Activated naive CD4-positive, alpha-beta T cell treated with anti-CD3 and anti-CD28 coated beads, Interleukin-2, amount 50 U/mL, for 24 hours (primary cell): ENCODE measurements at regions not wholly inside any gene's neighbourhood (a gene's known extent, or its start where the extent isn't known, plus 50 kb on each side); places are given as distances from the start of the nearest gene placed in this dataset.
"Not testable (repeated sequence)": the region's sequence is repeated elsewhere in the genome, so short reads cannot be mapped to it uniquely, and the experiment has no call there.

Source experiments
- H3K27ac Mint-ChIP-seq: one replicate; pipeline ENCODE4 v1.8.0; 2021; ENCODE audit warnings: mild to moderate bottlenecking, mixed read lengths
- H3K27me3 Mint-ChIP-seq: one replicate; pipeline ENCODE4 v1.8.0; 2021; ENCODE audit warnings: mixed read lengths
- H3K36me3 Mint-ChIP-seq: one replicate; pipeline ENCODE4 v1.8.0; 2021; ENCODE audit warnings: mixed read lengths
- H3K4me1 Mint-ChIP-seq: one replicate; pipeline ENCODE4 v1.8.0; 2021; ENCODE audit warnings: mixed read lengths
- H3K4me3 Mint-ChIP-seq: one replicate; pipeline ENCODE4 v1.8.0; 2021; ENCODE audit warnings: mild to moderate bottlenecking, mixed read lengths
- H3K9me3 Mint-ChIP-seq: one replicate; pipeline ENCODE4 v1.8.0; 2021; ENCODE audit warnings: mixed read lengths

DNA sequence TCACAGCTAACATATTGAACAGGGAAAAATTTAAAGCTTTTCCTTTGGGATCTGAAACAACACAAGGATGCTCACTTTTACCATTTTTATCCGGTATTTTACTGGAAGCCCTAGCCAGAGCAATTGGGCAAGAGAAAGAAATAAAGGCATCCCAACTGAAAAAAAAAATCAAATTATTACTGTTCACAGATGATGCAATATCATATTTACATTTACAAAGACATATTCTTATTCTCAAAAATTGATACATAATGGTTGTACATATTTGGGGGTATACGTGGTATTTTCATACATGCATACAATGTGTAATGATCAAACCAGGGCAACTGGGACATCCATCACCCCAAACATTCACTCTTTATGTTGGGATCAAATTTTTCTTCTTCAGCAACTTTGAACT lies 337.0 kb upstream of the SLC7A11 start:
- H3K4me1 Mint-ChIP-seq = no peaks in the 10 kb centered on the region
- H3K4me3 Mint-ChIP-seq = no peak overlapping the region
- no peak overlapping the region for H3K27ac Mint-ChIP-seq
- H3K9me3 Mint-ChIP-seq = peaks cover 13% of the 10 kb centered on the region
- no peaks in the 10 kb centered on the region for H3K27me3 Mint-ChIP-seq
- H3K36me3 Mint-ChIP-seq = no peaks in the 10 kb centered on the region

DNA sequence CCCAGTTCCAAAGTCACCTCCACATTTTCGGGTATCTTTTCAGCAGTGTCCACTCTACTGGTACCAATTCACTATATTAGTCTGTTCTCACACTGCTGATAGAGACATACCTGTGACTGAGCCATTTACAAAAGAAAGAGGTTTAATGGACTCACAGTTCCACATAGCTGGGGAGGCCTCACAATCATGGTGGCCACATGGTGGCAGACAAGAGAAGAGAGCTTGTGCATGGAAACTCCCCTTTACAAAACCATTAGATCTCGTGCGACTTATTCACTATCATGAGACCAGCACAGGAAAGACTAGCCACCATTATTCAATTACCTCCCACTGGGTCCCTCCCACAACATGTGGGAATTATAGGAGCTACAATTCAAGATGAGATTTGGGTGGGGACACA lies 335.7 kb upstream of the SLC7A11 start:
- H3K4me3 Mint-ChIP-seq, H3K4me1 Mint-ChIP-seq, H3K36me3 Mint-ChIP-seq, H3K27me3 Mint-ChIP-seq: not testable (repeated sequence)
- H3K9me3 Mint-ChIP-seq = peaks cover 13% of the 10 kb centered on the region
- H3K27ac Mint-ChIP-seq = peak overlapping the region; percentile 15

DNA sequence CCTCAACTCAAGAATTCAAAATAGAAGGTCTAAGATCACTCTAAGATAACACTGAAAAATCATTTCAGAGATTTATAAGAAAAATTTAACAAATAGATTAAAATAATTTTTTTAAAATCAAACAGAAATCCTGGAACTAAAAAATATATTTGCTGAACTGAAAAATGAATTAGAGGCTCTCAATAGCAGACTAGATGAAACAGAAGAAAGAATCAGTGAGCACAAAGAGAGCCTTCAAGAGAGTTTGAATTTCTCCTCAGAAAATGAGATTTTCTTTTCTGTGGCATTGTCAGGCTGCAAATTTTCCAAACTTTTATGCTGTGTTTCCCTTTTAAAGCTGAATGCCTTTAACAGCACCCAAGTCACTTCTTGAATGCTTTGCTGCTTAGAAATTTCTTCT lies 335.0 kb upstream of the SLC7A11 start:
- Mint-ChIP-seq H3K9me3 (peaks cover 13% of the 10 kb centered on the region), H3K36me3 (no peaks in the 10 kb centered on the region), H3K4me3 (no peak overlapping the region), H3K27ac (no peak overlapping the region), H3K4me1 (no peaks in the 10 kb centered on the region), H3K27me3 (no peaks in the 10 kb centered on the region)

DNA sequence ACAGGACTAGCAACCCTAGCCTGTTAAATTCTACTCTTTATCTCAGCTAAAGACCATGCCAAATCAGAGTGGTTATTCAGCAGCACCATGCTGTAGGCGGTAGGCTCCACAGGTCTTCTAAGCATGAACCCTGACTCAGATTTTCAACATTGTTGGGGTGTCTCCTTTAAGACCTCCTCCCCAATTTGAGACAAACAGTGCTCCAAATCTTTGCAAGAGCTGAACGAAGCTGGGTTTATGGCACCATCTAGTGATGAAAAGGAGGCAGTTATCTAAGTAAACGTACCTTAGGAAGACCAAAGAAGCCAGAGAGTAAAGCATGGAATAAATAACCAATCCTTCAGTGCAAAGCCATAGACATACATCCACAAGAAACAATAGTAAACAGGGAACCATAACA lies 334.5 kb upstream of the SLC7A11 start:
- no peak overlapping the region for H3K4me3 Mint-ChIP-seq
- H3K9me3 Mint-ChIP-seq = peaks cover 13% of the 10 kb centered on the region
- H3K4me1 Mint-ChIP-seq = no peaks in the 10 kb centered on the region
- no peaks in the 10 kb centered on the region for H3K36me3 Mint-ChIP-seq
- H3K27me3 Mint-ChIP-seq = no peaks in the 10 kb centered on the region
- H3K27ac Mint-ChIP-seq = no peak overlapping the region

DNA sequence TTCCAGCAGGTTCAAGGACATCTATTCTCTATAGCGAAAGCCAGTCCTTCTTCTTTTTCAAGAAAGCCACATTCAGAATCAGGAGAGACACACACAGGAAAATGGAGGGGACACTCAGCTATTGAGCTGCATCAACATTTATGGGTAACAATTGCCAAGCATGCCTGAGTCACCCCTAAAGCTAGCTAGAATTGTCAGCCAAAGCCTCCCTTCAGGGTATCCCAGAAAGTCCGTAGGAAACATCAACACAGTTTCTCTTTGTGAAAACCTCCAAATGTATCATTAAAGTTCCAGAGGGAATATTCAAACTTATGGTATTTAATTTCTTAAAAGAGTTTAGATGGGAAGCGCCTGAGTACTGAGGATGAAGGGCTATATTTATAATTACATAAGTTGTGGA lies 331.1 kb upstream of the SLC7A11 start:
- Mint-ChIP-seq H3K36me3 (no peaks in the 10 kb centered on the region), H3K9me3 (no peaks in the 10 kb centered on the region), H3K4me1 (no peaks in the 10 kb centered on the region), H3K4me3 (no peak overlapping the region), H3K27me3 (no peaks in the 10 kb centered on the region), H3K27ac (no peak overlapping the region)

DNA sequence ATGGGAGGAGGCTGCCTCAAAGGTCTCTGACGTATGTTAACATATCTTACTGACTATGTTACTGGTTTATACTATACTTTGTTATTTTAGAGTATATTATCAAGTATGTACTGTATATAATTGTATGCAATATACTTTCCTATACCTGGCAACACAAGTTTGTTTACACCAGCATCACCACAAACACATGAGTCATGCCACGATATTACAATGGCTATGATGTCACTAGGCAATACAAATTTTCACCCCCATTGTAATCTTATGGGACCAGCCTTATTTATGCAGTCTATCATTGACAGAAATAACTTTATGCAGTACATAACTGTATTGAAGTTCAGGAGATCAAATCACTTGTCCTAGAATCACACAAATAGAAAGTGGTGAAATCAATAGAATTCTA lies 329.9 kb upstream of the SLC7A11 start:
- no peak overlapping the region for H3K27ac Mint-ChIP-seq
- H3K9me3 Mint-ChIP-seq = no peaks in the 10 kb centered on the region
- no peak overlapping the region for H3K4me3 Mint-ChIP-seq
- H3K36me3 Mint-ChIP-seq = no peaks in the 10 kb centered on the region
- no peaks in the 10 kb centered on the region for H3K27me3 Mint-ChIP-seq
- no peaks in the 10 kb centered on the region for H3K4me1 Mint-ChIP-seq

DNA sequence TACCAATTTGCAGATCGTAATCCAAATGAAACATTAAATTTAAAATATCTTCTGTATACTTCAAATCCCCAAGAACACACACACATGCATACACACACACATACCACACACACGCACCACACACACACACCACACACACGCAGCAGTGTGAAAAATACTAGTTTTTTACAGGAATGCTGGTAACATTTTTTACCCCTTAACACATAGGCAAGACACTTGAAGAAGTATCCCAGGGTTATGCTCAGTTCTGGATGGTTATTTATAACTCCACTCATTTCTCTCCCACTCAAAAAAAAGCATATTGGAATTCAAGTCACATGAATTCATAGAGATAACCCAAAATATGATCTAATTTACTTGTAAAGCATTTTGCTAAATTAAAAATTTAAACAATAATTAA lies 325.5 kb upstream of the SLC7A11 start:
- no peaks in the 10 kb centered on the region for H3K4me1 Mint-ChIP-seq
- no peaks in the 10 kb centered on the region for H3K36me3 Mint-ChIP-seq
- no peaks in the 10 kb centered on the region for H3K27me3 Mint-ChIP-seq
- H3K4me3 Mint-ChIP-seq = no peak overlapping the region
- H3K27ac Mint-ChIP-seq = no peak overlapping the region
- H3K9me3 Mint-ChIP-seq = no peaks in the 10 kb centered on the region

DNA sequence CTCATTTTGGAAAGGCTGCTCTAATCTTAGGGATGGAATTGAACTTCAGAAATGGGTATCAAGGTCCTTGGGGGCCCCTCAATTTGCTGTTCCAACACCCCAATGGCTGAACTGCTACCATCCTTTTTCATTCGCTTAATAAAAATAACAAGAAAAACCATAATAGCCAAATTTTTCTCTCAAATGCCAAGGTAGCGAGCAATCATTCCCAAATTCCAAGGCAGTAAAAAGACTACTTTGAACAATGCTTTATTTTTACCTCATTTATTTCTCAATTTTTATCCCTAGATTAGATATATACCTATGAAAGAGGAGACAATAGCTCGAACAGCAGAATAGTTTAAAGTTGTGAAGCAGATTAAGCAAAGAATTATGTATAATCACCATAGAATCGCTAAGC lies 323.4 kb upstream of the SLC7A11 start:
- no peaks in the 10 kb centered on the region for H3K4me1 Mint-ChIP-seq
- H3K4me3 Mint-ChIP-seq = no peak overlapping the region
- H3K36me3 Mint-ChIP-seq = no peaks in the 10 kb centered on the region
- no peaks in the 10 kb centered on the region for H3K9me3 Mint-ChIP-seq
- H3K27me3 Mint-ChIP-seq = no peaks in the 10 kb centered on the region
- H3K27ac Mint-ChIP-seq = no peak overlapping the region

DNA sequence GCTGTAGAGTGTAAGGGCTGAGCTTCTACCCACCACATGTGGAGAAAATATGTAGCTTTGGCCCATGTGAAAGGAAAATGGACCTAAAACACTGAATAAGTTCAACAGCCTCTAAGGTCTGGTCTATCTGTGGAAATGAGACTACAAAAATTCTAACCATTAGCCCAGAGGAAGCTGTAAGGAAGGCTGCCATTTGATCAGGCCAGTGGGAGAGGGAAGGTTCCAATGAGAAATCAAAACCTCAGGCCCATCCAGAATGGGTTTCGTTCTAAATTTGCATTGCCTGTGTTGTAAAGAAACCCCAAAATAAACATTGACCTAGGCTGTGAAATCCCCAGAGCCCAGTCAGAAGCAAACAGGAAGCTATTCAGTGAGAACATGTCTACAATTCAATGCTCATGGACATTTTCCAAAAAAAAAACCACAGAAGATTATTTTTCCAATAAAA lies 320.4 kb upstream of the SLC7A11 start:
- Mint-ChIP-seq H3K27ac (no peak overlapping the region), H3K27me3 (no peaks in the 10 kb centered on the region), H3K4me3 (no peak overlapping the region), H3K4me1 (no peaks in the 10 kb centered on the region), H3K36me3 (no peaks in the 10 kb centered on the region), H3K9me3 (no peaks in the 10 kb centered on the region)

DNA sequence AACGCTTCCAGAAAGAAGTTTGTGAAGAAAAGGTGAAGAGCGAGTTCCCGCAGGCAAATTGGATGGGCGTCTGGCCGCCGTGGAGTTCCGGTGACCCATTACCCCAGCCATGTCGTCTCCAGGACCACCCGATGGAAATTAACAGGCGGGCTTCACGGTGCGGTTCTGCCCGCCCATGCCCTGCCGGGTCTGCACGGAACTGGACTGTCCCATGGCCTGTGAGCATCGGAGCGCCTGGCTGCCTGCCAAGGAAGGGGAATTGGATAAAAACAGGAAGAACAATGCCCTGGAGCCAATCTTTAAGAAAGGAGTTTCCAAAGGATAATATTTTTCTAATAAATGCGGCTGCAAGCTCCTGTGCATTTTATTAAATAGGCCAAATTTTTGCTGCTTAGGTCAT lies 319.8 kb upstream of the SLC7A11 start:
- Mint-ChIP-seq H3K4me3 (no peak overlapping the region), H3K4me1 (no peaks in the 10 kb centered on the region), H3K27me3 (no peaks in the 10 kb centered on the region), H3K36me3 (no peaks in the 10 kb centered on the region), H3K27ac (no peak overlapping the region), H3K9me3 (no peaks in the 10 kb centered on the region)

DNA sequence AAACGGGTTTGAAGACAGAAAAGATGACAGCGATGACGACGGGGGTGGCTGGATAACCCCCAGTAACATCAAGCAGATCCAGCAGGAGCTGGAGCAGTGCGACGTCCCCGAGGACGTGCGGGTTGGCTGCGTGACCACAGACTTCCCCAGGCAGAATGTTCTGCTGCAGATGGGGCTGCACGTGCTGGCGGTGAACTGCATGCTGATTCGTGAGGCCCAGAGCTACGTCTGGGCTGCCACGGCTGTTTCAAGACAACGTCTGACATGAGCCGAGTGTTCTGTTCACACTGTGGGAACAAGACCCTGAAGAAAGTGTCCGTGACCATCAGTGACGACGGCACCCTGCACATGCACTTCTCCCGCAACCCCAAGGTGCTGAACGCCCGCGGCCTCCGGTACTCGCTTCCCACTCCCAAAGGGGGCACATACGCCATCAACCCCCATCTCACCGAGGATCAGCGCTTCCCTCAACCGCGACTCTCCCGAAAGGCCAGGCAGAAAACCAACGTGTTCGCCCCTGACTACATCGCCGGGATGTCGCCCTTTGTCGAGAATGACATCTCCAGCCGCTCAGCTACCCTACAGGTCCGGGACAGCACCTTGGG lies 319.2 kb upstream of the SLC7A11 start:
- Mint-ChIP-seq H3K4me3 (no peak overlapping the region), H3K9me3 (no peaks in the 10 kb centered on the region), H3K27ac (no peak overlapping the region), H3K4me1 (no peaks in the 10 kb centered on the region), H3K27me3 (no peaks in the 10 kb centered on the region), H3K36me3 (no peaks in the 10 kb centered on the region)

DNA sequence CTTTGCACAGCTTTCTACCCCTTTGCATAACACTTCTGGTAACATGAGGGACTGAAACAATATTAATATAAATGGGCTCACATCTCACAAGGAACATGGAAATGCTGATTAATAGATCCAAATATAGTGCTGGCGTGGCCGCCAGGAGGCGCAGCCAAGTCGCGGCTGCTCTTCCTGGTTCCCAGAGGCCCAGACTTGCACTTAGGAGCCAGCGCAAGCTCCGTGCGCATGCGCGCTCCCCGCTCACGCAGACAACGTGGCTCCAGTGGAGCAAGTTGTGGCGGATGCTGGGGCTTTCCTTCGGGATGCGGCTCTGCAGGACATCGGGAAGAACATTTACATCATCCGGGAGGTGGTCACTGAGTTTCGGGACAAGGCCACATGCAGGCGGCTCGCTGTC lies 318.3 kb upstream of the SLC7A11 start:
- H3K4me1 Mint-ChIP-seq = no peaks in the 10 kb centered on the region
- H3K36me3 Mint-ChIP-seq = no peaks in the 10 kb centered on the region
- H3K9me3 Mint-ChIP-seq = no peaks in the 10 kb centered on the region
- H3K27ac Mint-ChIP-seq = no peak overlapping the region
- no peak overlapping the region for H3K4me3 Mint-ChIP-seq
- H3K27me3 Mint-ChIP-seq = no peaks in the 10 kb centered on the region

DNA sequence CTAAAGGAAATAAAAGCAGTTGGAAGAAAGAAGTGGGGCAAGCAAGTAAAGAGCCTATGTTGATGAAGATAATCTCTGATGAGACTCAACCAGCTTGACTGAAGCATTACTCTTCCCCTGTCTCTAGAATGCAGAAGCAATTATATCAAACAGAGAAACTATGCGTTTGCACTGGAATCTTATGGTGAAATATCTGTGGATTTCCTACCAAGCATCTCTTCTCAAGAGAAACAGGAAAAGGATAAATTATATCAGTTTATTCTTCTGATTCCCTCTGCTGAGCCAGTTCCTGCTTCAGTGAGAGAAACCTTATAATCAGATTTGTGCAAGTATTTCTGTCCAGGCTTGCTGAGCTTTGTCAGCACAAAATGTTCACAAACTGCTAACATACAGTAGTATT lies 316.7 kb upstream of the SLC7A11 start:
- H3K9me3 Mint-ChIP-seq = no peaks in the 10 kb centered on the region
- H3K27ac Mint-ChIP-seq = no peak overlapping the region
- no peak overlapping the region for H3K4me3 Mint-ChIP-seq
- H3K27me3 Mint-ChIP-seq = no peaks in the 10 kb centered on the region
- H3K4me1 Mint-ChIP-seq = no peaks in the 10 kb centered on the region
- no peaks in the 10 kb centered on the region for H3K36me3 Mint-ChIP-seq

DNA sequence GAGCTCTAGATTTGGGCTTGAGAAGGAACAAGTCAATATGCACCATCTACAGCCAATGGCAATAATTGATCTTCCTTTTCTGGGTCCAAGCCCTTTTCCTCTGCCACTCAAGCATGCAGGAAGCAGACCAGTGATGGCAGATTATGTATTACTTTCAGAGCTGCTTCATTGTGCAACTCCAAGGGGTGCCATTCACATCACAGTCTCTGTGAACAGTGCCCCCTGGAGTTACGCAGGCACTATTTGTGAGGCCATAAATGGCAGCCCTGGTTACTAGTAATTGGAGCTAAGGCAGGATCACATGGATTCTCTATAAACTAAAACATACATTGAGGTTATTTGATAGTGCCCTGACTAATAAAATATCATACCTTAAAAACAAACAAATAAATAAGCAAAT lies 313.4 kb upstream of the SLC7A11 start:
- Mint-ChIP-seq H3K9me3 (no peaks in the 10 kb centered on the region), H3K27ac (no peak overlapping the region), H3K36me3 (no peaks in the 10 kb centered on the region), H3K27me3 (no peaks in the 10 kb centered on the region), H3K4me1 (no peaks in the 10 kb centered on the region), H3K4me3 (no peak overlapping the region)

DNA sequence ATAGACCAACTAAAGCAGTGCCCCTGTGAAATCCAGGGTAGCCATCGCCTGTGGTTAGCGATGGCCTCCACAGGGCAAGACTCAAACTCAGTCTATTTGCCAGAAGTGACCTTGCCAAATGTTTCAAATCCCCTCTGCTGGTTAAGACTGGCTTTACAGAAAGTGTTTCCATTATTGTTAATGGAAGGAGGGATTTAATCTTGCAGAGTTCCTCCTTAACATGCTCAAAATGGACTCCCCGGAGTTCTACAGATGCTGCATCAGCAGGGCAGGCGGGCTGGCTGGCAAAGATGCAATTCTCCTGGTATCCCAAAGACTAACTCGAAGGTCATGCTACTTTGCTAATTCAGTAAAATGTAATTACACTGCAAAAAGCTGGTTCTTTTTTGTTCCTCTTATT lies 313.0 kb upstream of the SLC7A11 start:
- Mint-ChIP-seq H3K36me3 (no peaks in the 10 kb centered on the region), H3K27ac (no peak overlapping the region), H3K9me3 (no peaks in the 10 kb centered on the region), H3K4me3 (no peak overlapping the region), H3K27me3 (no peaks in the 10 kb centered on the region), H3K4me1 (no peaks in the 10 kb centered on the region)

DNA sequence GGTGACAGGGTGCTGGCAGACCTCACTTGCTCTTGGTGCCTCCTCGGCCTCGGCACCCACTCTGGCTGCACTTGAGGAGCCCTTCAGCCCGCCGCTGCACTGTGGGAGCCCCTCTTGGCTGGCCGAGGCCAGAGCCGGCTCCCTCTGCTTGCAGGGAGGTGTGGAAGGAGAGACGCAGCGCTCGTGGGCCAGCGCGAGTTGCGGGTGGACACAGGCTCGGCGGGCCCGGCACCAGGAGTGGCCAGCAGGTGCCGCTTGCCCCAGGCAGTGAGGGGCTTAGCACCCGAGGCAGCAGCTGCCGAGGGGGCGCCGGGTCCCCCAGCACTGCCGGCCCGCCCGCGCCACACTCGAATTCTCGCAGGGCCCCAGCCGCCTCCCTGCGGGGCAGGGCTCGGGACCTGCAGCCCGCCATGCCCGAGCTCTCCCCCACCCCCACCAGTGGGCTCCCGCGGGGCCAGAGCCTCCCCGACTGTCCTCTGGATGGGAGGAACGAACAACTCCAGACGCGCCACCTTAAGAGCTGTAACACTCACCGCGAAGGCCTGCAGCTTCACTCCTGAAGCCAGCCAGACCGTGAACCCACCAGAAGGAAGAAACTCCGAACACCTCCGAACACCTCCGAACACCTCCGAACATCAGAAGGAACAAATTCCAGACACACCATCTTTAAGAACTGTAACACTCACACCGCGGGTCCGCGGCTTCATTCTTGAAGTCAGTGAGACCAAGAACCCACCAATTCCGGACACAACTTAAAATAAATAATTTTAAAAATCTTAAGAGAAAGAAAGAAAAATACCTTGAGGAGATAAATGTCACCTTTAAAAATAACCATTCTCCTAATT lies 311.1 kb upstream of the SLC7A11 start:
- Mint-ChIP-seq H3K36me3 (no peaks in the 10 kb centered on the region), H3K27ac (no peak overlapping the region), H3K4me1 (no peaks in the 10 kb centered on the region), H3K9me3 (no peaks in the 10 kb centered on the region), H3K27me3 (no peaks in the 10 kb centered on the region), H3K4me3 (no peak overlapping the region)
